ENCODE measurements at regions not wholly inside any gene's neighbourhood (a gene's known extent, or its start where the extent isn't known, plus 50 kb on each side); places are given as distances from the start of the nearest gene placed in this dataset.

DNA sequence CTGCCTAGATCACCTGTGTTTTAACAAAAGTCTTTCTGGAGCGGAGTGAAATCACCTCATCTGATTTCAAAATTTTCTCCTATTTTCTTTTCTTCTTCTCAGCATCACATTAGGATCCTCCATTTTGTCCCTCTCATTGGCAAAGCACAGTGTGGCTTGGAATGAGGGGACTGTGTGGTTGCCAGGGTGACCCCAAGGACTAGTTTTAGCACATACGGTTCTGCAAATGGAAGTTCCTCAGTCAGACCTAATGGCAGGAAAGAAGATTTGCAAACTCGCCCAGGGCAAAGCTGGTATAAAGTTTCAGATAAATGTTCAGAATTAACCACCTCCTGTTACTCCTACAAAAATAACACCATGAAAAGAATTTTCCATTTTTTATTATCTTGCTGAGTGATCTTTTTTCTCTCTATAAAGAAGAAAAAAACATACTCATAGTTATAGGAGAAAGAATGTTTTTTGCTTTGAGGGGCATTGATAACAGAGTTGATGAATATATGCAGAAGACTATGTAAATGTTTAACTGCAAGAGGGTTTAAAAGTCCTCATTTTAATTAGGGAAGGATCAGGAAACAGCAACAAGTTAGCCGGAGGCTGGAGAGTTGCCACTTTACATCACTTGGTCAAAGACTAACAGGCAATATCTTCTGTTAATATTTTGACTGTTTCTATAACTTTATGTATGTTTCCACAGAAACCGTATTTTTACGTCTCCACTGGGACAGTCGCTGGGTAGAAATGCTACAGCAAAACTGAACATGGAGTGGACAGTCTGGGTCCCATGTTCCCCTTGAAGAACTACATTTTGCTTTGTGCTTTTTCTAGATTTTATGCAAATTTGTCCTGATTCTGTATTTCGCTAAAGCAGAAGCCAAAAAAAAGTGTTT lies 257.8 kb downstream of the NR2F1-AS1 start:
- H3K27me3 ChIP-seq (ENCODE audit: control insufficient read depth, insufficient read depth, low read length), result no peaks in the 10 kb centered on the region
- no peak for TF ChIP-seq CTCF (IDR thresholded peaks at IDR 0.05; ENCODE audit: insufficient read depth, low read depth, low read length)
- ChIA-PET CTCF (interaction anchor here (0.8 kb wide), 1 partner anchor 24 kb away, joined by 3 read pairs; no protein-coding TSS in a partner anchor), POLR2A (no interaction called here)
- H3K4me3 ChIP-seq (ENCODE audit: low read depth, low read length), result no peak overlapping the region
- DNase-seq (ENCODE audit: low read depth), result no peak
- H3K36me3 ChIP-seq (ENCODE audit: control insufficient read depth, insufficient read depth, low read length), result no peaks in the 10 kb centered on the region

- DNase-seq (ENCODE audit: low read depth), result no peak
- H3K27me3 ChIP-seq (ENCODE audit: control insufficient read depth, insufficient read depth, low read length), result no peaks in the 10 kb centered on the region
- TF ChIP-seq CTCF (IDR thresholded peaks at IDR 0.05; ENCODE audit: insufficient read depth, low read depth, low read length), result no peak
- POLR2A ChIA-PET, result no interaction called here
- no peak overlapping the region for H3K4me3 ChIP-seq (ENCODE audit: low read depth, low read length)
- CTCF ChIA-PET, result no interaction called here
- H3K36me3 ChIP-seq (ENCODE audit: control insufficient read depth, insufficient read depth, low read length), result no peaks in the 10 kb centered on the region
Measured at GRCh38 chr5:93320920-93321445, 260.0 kb downstream of the NR2F1-AS1 start.

GRCh38 chr5:93313672-93314071 lies 267.3 kb downstream of the NR2F1-AS1 start:
- H3K4me3 ChIP-seq (ENCODE audit: low read depth, low read length), result no peak overlapping the region
- CTCF ChIA-PET, result no interaction called here
- DNase-seq (ENCODE audit: low read depth), result no peak
- no peak for TF ChIP-seq CTCF (IDR thresholded peaks at IDR 0.05; ENCODE audit: insufficient read depth, low read depth, low read length)
- POLR2A ChIA-PET, result no interaction called here
- H3K36me3 ChIP-seq (ENCODE audit: control insufficient read depth, insufficient read depth, low read length), result no peaks in the 10 kb centered on the region
- no peaks in the 10 kb centered on the region for H3K27me3 ChIP-seq (ENCODE audit: control insufficient read depth, insufficient read depth, low read length)

DNA sequence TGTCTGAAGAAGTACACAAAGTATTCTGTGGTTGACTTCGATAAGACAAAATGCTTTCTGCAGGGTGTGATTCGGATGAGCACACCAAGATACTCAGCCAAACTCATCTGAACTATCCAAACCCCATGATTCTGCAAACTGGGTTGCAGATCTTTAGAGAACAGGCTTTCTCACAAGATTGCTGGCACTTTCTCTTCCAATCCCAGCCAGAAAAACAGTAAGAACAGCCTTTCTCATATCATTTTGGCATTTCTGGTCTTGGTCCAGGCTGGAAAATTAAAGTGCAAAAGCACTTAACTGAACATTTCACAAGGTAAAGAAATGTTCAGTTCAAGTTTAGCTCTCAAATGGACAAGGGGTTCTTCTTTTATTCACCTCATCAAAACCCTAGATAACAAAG lies 269.1 kb downstream of the NR2F1-AS1 start:
- no peak for DNase-seq (ENCODE audit: low read depth)
- POLR2A ChIA-PET, result no interaction called here

More for the DNA sequence above, 269.1 kb downstream of the NR2F1-AS1 start:
- CTCF ChIA-PET, result no interaction called here
- no peak for TF ChIP-seq CTCF (IDR thresholded peaks at IDR 0.05; ENCODE audit: insufficient read depth, low read depth, low read length)
- H3K4me3 ChIP-seq (ENCODE audit: low read depth, low read length), result no peak overlapping the region
- H3K27me3 ChIP-seq (ENCODE audit: control insufficient read depth, insufficient read depth, low read length), result no peaks in the 10 kb centered on the region
- H3K36me3 ChIP-seq (ENCODE audit: control insufficient read depth, insufficient read depth, low read length), result no peaks in the 10 kb centered on the region
